Heart left ventricle (tissue), 16 donors: ENCODE measurements at regions not wholly inside any gene's neighbourhood (a gene's known extent, or its start where the extent isn't known, plus 50 kb on each side); places are given as distances from the start of the nearest gene placed in this dataset.

Experiments used
- ATAC-seq, 4 donors: fragments of 200-7000 bp; cut with Tn5 transposase; one replicate each; pipeline ENCODE4 v1.9.1; 2020 to 2022; ENCODE audit warnings: moderate library complexity in 4 of 4, mild to moderate bottlenecking in 3 of 4, moderate number of reproducible peaks in 1 of 4
- DNase-seq, 5 donors: peaks; one replicate each; pipeline ENCODE4 v3.0.0-alpha.2; 2020
- H3K27ac ChIP-seq, 12 donors: fragments of 200-600 bp; sonication (generic) in 4 of 12; one replicate each; pipeline versions ENCODE4 v1.5.0 to v1.8.0; 2016 to 2022; ENCODE audit warnings: mild to moderate bottlenecking in 2 of 12
- H3K27me3 ChIP-seq, 9 donors: fragments of 200-600 bp; sonication (generic) in 2 of 9; one replicate each; pipeline versions ENCODE4 v1.5.1 to v1.8.0; 2016 to 2022; ENCODE audit warnings: mild to moderate bottlenecking in 3 of 9
- H3K36me3 ChIP-seq, 9 donors: fragments of 200-600 bp; sonication (generic) in 2 of 9; one replicate each; pipeline versions ENCODE4 v1.5.0 to v1.8.0; 2018 to 2022; ENCODE audit warnings: mild to moderate bottlenecking in 2 of 9
- H3K4me1 ChIP-seq, 12 donors: fragments of 200-600 bp; sonication (generic) in 4 of 12; one replicate each; pipeline versions ENCODE4 v1.5.0 to v1.8.0; 2016 to 2022; ENCODE audit warnings: mild to moderate bottlenecking in 3 of 12
- H3K4me3 ChIP-seq, 12 donors: fragments of 200-600 bp; sonication (generic) in 4 of 12; one replicate each; pipeline versions ENCODE4 v1.5.0 to v1.8.0; 2017 to 2022; ENCODE audit warnings: mild to moderate bottlenecking in 9 of 12, moderate library complexity in 4 of 12
- H3K9me3 ChIP-seq, 12 donors: fragments of 200-600 bp; sonication (generic) in 4 of 12; one replicate each; pipeline versions ENCODE4 v1.5.0 to v1.8.0; 2016 to 2022; ENCODE audit warnings: mild to moderate bottlenecking in 1 of 12
- CTCF ChIP-seq, 12 donors: fragments of 200-600 bp; sonication (generic) in 4 of 12; IDR thresholded peaks; one replicate each; pipeline versions ENCODE4 v1.5.0 to v1.8.0; 2018 to 2022; ENCODE audit warnings: antibody characterized with exemption in 12 of 12, mild to moderate bottlenecking in 5 of 12
- POLR2A ChIP-seq, 2 donors: fragments of 450-650 bp; IDR thresholded peaks; one replicate each; pipeline ENCODE4 v1.6.1; 2017; ENCODE audit warnings: antibody characterized with exemption in 2 of 2, mild to moderate bottlenecking in 2 of 2, moderate library complexity in 2 of 2
- WGBS, 4 donors: extraction: QIAGEN DNeasy Blood & Tissue Kit in 2 of 4; methylation state at CpG; one replicate each; pipeline versions ENCODE4 v1.1.5 to v1.1.7; 2013 to 2018; 5-methylcytosine and 5-hydroxymethylcytosine counted together
- intact Hi-C, 10 donors: fragments of 100-400 bp; cut with DNase I; formaldehyde crosslinking; loops; one replicate each; pipeline versions ENCODE4 v1.11.1 to v1.14.2; 2022
- donor health status: ischemic (EF 13 %, LVEDD 7.1; RV severe dilation, severe dysfunction).
- donor health status: healthy with polysubstance abuse.
- donor health status: DM: no; HTN: yes; CAD: no.
- donor health status: DM: no; HTN: no; CAD: no.
- donor health status: ischemic (EF 25% LVEDD 6.9; RV normal size, moderate dysfunction).
- donor health status: ischemic (EF 25% LVEDD 5.7; RV mildly dilated, moderate dysfunction).
- donor health status: healthy.
- donor health status: DM: yes; HTN: yes; CAD: no.
- donor health status: ischemic (EF 35%, LVEDD 5.7; RV mildly dilated, moderate dysfunction).
- donor health status: nonischemic (EF 11% LVEDD 7.7; RV severe dilation, severe dysfunction).
- donor health status: DM: yes; HTN: yes; CAD: no.
- donor health status: PGD.
- donor health status: ischemic (EF 29% LVEDD 5.4; RV normal size, mild dysfunction).
- donor health status: nonischemic (EF 23%, LVEDD 6.1; RV moderate dilation, normal function).

- no peak for TF ChIP-seq POLR2A (IDR thresholded peaks at IDR 0.05)
- TF ChIP-seq CTCF (IDR thresholded peaks at IDR 0.05) = peak in 3 of 12 donors; percentile 5 to 28 (median 12)
- Histone ChIP-seq H3K4me3 (peak overlapping the region in 8 of 12 donors; percentile 4 to 31 (median 23)), H3K4me1 (peaks cover 5 to 53% (median 30%) of the 10 kb centered on the region in 12 donors), H3K36me3 (no peaks in the 10 kb centered on the region), H3K27me3 (no peaks in the 10 kb centered on the region), H3K27ac (peak overlapping the region; percentile 83 to 96 (median 90)), H3K9me3 (no peaks in the 10 kb centered on the region)
- peak; percentile 82 to 89 (median 84) for DNase-seq
- WGBS, 4 donors = 6 to 18% (median 11%) methylated on average over 19 of the region's 19 CpGs
- intact Hi-C loops = loop anchor here in 5 of 10 donors (1.0 to 5.0 kb wide), 6 partner anchors 20 to 161 kb away; partner anchors contain the start of gene KLF13 (in 5 of the 5)
- ATAC-seq = peak; percentile 83 to 96 (median 94)
Observed at GRCh38 chr15:31236184-31237042, 90.2 kb upstream of the KLF13 start.

- intact Hi-C loops = loop anchor here in 5 of 10 donors (2.0 to 5.0 kb wide), 5 partner anchors 22 to 160 kb away; partner anchors contain the start of gene KLF13 (in 5 of the 5)
- Histone ChIP-seq H3K9me3 (no peaks in the 10 kb centered on the region), H3K36me3 (no peaks in the 10 kb centered on the region), H3K4me1 (peaks cover 5 to 53% (median 30%) of the 10 kb centered on the region in 12 donors), H3K4me3 (no peak overlapping the region), H3K27me3 (no peaks in the 10 kb centered on the region), H3K27ac (peak overlapping the region; percentile 83 to 96 (median 90))
- ATAC-seq = peak in 1 of 4 donors; percentile 0
- no peak for DNase-seq
- TF ChIP-seq CTCF (IDR thresholded peaks at IDR 0.05) = no peak
- no peak for TF ChIP-seq POLR2A (IDR thresholded peaks at IDR 0.05)
- 71 to 86% (median 80%) methylated on average over 3 of the region's 3 CpGs for WGBS, 4 donors
Observed at GRCh38 chr15:31237043-31237324, 89.7 kb upstream of the KLF13 start.

GRCh38 chr15:31238906-31239305 lies 87.7 kb upstream of the KLF13 start:
- H3K4me1 ChIP-seq = peaks cover 5 to 45% (median 30%) of the 10 kb centered on the region in 12 donors
- intact Hi-C loops = loop anchor here in 3 of 10 donors (5.0 kb wide), 3 partner anchors 68 to 158 kb away; partner anchors contain the start of gene KLF13 (in 2 of the 3)
- no peak overlapping the region for H3K4me3 ChIP-seq
- H3K27ac ChIP-seq = peak overlapping the region in 7 of 12 donors; percentile 3 to 58 (median 27)
- TF ChIP-seq POLR2A (IDR thresholded peaks at IDR 0.05) (no peak), CTCF (IDR thresholded peaks at IDR 0.05) (no peak)
- no peaks in the 10 kb centered on the region for H3K9me3 ChIP-seq
- WGBS, 4 donors = 82 to 89% (median 85%) methylated on average over 1 of the region's 1 CpG
- ATAC-seq (no peak), DNase-seq (no peak)
- H3K27me3 ChIP-seq = no peaks in the 10 kb centered on the region
- H3K36me3 ChIP-seq = no peaks in the 10 kb centered on the region

GRCh38 chr15:31239409-31239808 lies 87.2 kb upstream of the KLF13 start:
- no peaks in the 10 kb centered on the region for H3K9me3 ChIP-seq
- no peaks in the 10 kb centered on the region for H3K27me3 ChIP-seq
- peaks cover 5 to 45% (median 30%) of the 10 kb centered on the region in 12 donors for H3K4me1 ChIP-seq
- no peak for ATAC-seq
- DNase-seq = no peak
- no peak overlapping the region for H3K4me3 ChIP-seq
- no peak for TF ChIP-seq CTCF (IDR thresholded peaks at IDR 0.05)
- peak overlapping the region in 1 of 12 donors; percentile 58 for H3K27ac ChIP-seq
- no peaks in the 10 kb centered on the region for H3K36me3 ChIP-seq
- intact Hi-C loops = loop anchor here in 3 of 10 donors (5.0 kb wide), 3 partner anchors 68 to 158 kb away; partner anchors contain the start of gene KLF13 (in 2 of the 3)
- 70 to 98% (median 81%) methylated on average over 4 of the region's 4 CpGs for WGBS, 4 donors
